HG02610 (cell line): ENCODE measurements at regions not wholly inside any gene's neighbourhood (a gene's known extent, or its start where the extent isn't known, plus 50 kb on each side); places are given as distances from the start of the nearest gene placed in this dataset.

Experiments used
- ATAC-seq: cut with Tn5 transposase; IDR thresholded peaks from one replicate; pipeline ENCODE4 v1.9.1; 2021; ENCODE audit warnings: mild to moderate bottlenecking, moderate library complexity; ENCODE audit not compliant: unreplicated experiment

GRCh38 chr12:59007620-59008019 is 87.3 kb upstream of the LRIG3 start:
- no peak for ATAC-seq

DNA sequence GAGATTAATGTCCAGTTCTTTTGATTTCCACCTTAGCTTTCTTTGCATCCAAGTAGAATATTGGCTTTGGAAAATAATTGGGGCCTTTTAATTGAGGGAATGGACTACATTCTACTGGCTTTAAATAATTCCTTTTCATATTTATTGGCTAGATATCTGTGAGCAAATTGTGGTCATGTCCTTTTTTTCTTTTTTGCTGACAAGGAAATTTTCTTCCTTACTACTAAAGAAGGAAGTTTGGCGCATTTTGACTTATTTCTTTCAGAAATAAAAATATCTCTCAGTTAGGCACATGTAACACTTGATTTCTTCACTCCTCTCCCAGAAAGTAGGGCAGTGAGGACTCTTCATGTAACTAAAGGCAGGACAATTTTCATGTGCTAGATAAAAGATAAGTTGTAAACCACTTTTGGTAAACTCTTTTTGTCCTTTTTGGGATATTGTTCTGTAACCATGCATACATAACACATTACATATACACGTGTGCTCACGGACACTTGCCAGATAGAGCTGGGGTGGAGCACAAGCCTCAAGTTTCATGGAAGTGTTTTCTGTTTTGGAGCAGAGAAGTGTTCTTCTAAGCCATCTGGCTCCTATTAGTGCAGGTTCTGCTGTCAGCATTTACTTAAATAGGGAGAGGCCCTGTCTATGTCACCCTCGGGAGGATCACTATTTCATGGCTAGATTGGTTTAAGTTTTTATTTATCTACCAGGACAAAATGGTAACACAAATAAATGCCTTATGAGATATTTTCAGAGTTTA is 85.1 kb upstream of the LRIG3 start:
- no peak for ATAC-seq

DNA sequence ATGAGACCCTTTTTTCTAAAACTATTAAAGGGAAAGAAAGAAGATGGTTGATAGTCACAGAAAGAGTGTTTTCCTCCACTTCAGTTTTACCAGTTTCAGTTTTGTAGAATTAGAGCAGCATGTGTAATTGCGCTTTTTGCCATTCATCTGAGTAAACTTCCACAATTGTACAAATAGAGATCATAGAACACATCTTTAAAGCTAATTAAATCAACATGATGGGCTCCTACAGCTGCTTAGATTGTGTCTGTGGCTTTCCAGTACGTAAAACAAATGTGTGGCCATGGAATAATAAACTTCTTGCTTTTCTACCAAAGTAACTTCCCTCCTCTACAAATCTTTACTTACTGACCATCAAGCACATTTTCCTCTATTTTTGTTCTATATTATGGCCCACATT is 84.2 kb upstream of the LRIG3 start:
- no peak for ATAC-seq

- ATAC-seq, result no peak
Observed at GRCh38 chr12:58995666-58996363, 75.5 kb upstream of the LRIG3 start.

- no peak for ATAC-seq
Observed at GRCh38 chr12:58988643-58989344, 68.5 kb upstream of the LRIG3 start.

GRCh38 chr12:58981961-58982360 is 61.7 kb upstream of the LRIG3 start:
- ATAC-seq, result no peak

DNA sequence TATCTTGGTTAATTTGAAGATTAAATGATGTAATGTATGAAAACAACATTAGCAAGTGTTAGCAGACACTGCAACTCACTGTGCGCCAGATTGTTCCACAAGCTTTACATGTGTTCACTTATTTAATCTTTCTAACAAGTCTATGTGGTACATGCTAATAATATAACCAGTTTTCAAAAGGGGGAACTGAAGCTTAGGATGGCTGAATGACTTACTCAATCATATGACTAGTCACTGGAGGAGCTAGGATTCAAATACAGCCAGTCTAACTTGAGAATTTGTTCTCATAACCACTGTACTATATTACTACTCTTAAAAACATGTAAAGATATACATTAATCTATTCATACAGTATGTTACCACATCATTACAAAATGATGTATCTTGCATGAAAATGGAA is 60.5 kb upstream of the LRIG3 start:
- no peak for ATAC-seq

DNA sequence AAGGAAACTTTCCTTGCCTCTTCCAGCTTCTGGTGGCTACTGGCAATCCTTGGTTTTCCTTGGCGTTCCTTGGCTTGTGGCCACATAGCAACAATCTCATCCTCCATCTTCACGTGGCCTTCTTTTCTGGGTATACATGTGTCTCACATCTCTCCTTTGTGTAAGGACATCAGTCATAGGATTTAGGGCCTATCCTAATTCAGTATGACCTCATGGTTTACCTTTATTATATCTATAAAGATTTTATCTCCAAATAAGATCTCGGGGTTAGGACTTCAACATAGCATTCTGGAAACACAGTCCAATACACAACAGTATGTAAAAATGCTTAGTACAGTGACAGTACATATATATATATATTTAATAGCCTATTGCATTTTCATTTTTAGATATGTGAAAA is 58.4 kb upstream of the LRIG3 start:
- no peak for ATAC-seq

GRCh38 chr12:58977476-58977875 is 57.2 kb upstream of the LRIG3 start:
- ATAC-seq, result no peak

GRCh38 chr12:58976146-58976545 is 55.8 kb upstream of the LRIG3 start:
- no peak for ATAC-seq
